ENCODE measurements at regions not wholly inside any gene's neighbourhood (a gene's known extent, or its start where the extent isn't known, plus 50 kb on each side); places are given as distances from the start of the nearest gene placed in this dataset.
"Not testable (repeated sequence)": the region's sequence is repeated elsewhere in the genome, so short reads cannot be mapped to it uniquely, and the experiment has no call there.

DNA sequence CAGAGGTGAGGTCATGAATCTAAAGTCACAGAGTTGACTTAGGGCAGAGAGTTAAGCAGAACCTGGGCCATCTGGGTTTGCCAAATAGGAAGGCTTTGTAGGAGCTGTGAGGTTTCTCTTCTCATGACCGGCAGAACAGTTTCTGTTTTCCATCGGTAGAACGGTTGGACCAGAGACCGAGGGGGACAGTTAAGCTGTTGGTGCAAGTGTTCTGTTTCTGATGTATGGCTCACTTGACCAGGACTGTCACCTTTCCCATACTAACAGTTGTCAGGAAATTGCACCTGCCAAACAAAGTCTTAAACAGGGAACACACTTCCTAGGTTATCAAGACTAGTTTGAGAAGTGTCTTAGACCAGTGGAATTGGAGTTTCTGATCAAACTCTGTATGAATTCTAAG lies 158.3 kb downstream of the PDCD6IP start:
- no peak for DNase-seq (ENCODE audit: low spot score)

DNA sequence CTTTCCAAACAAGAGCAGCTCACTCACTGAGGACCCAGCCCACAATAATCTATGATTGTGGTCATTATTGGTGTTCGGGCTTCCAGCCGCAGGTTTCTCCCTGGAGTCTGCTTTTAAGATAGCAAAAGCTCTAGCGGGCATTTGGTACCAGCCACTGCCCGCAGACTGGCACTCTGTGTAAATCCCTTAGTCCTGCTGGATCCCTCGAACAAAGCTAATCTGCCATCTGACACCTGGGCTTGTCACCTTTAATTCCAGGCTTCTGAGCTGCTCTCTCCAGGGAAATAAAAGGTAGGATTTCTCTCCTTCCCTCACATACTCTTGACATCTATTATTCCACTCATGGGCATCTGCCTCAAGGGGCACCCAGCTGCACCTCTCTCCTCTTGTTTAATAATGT lies 158.7 kb downstream of the PDCD6IP start:
- DNase-seq (ENCODE audit: low spot score), result no peak

DNA sequence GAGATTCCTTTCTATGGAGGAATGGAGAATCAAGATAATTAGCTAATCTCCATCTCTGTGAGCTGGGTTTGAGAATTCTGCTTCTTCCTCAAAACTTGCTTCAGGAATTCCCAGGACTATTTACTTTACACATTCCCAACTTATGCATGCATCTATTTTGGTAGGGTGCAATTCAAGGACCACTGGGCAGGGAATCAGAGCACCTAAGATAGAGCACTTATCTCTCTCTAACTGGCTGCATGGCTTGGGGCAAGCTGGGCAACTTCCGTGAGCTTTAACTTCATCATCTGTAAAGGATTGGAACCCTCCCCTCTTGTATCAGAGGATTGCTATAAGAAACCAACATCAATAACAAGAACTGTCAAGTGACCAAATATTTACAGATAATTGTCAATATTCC lies 160.2 kb downstream of the PDCD6IP start:
- DNase-seq (ENCODE audit: low spot score), result no peak

DNA sequence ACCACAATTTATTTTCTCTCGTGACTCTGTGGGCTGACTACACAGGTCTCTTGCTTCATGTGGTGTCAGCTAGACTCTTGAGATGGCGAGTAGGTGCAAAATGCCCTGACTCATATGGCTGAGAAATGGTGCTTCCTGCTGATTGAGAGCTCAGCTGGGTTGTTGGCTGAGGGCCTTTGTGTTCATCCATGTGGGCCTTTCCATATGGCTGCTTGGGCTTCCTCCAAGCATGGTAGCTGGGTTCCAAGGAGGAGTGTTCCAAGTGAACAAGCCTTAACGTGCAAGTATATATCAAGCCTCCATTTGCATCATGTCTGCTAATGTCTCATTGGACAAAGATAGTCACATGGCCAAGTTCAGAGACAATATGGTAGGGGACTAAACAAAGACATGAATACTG lies 164.0 kb downstream of the PDCD6IP start:
- no peak for DNase-seq (ENCODE audit: low spot score)

DNA sequence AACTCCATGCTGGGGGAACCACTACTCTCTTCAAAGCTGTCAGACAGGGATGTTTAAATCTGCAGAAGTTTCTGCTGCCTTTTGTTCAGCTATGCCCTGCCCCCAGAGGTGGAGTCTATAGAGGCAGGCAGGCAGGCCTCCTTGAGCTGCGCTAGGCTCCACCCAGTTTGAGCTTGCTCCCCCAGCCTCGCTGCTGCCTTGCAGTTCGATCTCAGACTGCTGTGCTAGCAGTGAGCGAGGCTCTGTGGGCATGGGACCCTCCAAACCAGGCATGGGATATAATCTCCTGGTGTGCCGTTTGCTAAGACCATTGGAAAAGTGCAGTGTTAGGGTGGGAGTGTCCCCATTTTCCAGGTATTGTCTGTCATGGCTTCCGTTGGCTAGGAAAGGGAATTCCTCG lies 171.8 kb downstream of the PDCD6IP start:
- not testable (repeated sequence) for DNase-seq (ENCODE audit: low spot score)

DNA sequence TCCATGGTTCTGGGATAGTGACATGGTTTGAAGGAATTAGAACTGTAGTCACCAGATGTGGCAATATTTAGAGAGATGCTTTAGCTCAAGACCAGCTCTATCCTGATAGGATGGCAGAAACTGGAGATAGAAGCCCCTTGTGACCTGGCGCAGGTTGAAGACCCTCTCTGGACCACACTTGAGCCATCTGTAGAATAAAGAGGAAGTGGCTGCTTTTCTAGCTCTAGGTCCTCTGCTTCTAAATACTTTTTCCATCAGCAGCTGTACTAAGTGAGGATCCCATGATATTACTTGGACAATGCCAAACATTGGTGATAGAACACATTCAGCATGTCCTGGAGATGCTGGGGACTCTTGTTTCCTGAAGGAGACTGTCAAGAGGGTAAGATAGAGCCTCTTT lies 172.6 kb downstream of the PDCD6IP start:
- no peak for DNase-seq (ENCODE audit: low spot score)

DNA sequence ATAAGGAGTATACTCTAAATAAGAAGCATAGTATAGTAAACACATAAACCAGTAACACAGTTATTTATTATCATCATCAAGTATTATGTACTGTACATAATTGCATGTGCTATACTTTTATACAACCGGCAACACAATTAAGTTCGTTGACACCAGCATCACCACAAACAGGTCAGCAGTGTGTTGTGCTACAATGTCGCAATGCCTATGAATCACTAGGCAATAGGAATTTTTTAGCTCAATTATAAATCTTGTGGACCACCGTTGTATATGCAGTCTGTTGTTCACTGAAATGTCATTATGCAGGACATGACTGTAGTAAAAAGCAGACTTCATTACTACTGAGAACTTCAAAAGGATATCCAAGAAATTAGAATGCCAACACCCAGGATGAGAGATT lies 177.0 kb downstream of the PDCD6IP start:
- no peak for DNase-seq (ENCODE audit: low spot score)

DNA sequence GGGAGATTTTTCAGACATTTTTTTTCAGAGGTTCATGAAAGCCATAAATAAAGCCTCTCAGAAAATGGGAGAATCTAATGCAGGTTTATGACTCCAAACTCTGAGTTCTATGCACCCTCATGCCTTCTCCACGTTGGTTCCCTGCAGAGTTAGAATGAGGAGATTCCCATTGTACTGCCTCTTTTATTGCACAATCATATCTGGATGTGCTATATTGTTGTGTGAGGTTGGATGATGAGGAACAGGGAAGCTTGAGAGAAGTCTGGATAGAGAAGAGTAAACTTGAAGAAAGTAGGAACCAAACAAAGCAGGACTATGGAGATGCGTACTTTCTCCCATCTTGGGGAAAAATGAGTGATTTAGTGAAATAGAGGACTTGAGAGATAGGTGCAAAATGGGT lies 178.8 kb downstream of the PDCD6IP start:
- no peak for DNase-seq (ENCODE audit: low spot score)

DNA sequence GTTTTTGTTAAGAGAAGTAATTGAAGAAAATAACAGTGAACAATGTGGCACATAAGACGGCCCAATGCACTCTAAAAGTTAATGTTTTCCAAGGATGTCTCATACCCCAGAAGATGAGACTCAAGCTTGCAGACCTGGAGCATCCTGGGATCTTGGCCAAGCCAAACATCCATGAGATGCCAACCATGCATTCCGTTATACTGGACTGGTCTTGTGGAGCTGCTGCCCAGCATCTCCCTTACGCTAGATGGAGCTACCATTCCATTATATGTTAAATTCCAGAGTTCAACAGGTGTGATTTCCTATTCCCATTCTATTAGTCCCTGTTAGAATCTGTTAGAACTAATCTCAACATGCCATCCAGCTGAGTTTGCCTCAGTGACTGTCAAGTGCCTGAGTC lies 181.8 kb downstream of the PDCD6IP start:
- peak; percentile 44 for DNase-seq (ENCODE audit: low spot score)

DNA sequence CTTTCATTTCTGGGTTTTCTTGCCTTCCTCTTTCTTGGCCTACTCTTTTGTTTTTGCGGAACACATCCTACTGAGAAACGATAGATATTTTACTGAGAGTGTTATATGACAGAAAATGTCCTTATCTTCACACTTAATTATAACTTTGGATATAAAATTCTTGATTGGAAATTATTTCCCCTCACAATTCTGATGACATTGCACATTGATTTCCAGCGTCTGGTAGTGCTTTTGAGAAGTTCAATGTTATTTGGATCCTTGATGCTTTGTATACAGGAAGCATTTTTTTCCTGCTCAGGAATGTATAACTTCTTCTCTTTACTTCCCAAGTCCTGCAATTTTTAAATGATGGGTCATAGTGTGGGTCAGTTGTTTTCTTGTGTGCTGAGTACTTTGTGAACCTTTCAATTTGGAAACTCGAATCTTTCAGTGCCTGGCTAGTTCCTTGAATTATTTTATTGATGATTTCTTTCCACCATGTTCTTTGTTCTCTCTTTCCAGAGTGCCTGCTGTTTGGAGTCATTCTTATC lies 183.9 kb downstream of the PDCD6IP start:
- DNase-seq (ENCODE audit: low spot score), result no peak

DNA sequence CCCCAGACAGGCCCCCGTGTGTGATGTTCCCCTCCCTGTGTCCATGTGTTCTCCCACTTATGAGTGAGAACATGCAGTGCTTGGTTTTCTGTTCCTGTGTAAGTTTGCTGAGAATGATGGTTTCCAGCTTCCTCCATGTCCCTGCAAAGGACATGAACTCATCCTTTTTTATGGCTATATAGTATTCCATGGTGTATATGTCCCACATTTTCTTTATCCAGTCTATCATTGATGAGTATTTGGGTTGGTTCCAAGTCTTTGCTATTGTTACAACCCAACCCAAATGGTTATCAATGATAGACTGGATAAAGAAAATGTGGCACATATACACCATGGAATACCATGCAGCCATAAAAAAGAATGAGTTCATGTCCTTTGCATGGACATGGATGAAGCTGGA lies 184.5 kb downstream of the PDCD6IP start:
- not testable (repeated sequence) for DNase-seq (ENCODE audit: low spot score)

DNA sequence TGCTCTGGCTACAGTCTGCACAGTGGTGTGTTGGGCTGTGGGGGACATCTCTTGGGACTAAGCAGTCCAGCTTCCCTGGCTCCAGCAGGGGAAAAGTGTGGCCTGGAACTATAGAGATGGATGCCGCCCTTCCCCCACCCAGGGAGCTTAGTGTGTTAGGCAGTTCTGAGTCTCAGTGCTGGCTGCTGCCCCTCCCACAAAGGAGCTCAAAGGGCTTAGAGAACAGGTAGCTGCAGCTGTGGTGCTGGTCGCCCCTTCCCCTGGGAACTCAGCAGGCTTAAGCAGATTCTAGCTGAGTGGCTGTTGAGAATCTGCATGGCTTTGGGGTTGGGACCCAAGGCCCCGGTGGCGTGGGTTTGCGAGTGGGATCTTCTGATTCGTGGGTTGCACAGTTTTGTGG lies 190.8 kb downstream of the PDCD6IP start:
- no peak for DNase-seq (ENCODE audit: low spot score)

DNA sequence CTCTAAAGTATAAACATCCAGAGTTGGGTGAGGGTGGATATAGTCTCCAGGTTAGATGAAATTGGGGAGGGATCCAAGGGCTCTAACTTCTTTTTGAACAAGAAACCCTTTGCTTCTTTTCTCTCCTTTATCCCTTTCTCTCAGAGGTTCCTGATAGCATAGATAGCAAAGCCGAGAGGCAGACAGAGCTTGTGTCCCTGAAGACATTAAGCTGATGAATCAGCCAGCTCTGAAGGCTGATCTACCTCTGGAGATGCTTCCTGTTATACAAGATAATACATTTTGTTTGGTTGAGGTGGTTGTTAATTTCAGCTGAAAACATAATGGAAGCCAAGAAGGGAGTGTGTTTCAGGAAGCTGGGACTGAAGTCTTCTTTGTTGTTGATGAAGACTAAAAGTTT lies 193.2 kb downstream of the PDCD6IP start:
- no peak for DNase-seq (ENCODE audit: low spot score)

DNA sequence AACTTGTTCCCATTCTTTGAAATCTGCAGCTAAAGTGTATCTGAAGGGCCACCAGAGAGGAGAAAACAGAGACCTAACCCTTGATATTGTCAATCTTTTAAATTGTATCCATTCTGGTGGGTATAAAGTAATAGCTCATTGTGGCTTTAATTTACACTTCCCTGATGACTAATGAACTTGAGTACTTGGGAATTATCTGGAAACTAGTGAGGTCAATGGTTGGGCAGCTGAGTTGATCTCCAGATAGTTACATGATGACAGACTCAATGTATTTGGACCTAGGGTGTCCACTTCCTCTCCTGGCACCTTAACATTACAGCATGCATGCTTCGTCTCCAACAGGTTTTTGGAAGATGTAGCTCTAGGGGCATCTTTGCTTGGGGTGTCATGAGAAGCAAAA lies 195.2 kb downstream of the PDCD6IP start:
- no peak for DNase-seq (ENCODE audit: low spot score)

DNA sequence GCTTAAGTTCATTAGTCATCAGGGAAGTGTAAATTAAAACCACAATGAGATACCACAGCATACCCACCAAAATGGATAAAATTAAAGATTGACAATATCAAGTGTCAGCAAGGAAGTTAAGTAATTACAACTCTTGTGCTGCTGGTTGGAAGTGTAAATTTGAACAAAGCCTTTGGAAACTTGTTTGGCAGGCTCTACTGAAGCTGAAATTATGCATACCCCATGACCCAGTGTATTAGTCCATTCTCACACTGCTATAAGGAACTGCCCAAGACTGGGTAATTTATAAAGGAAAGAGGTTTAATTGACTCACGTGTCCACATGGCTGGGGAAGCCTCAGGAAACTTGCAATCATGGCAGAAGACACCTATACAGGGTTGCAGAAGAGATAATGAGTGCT lies 196.1 kb downstream of the PDCD6IP start:
- DNase-seq (ENCODE audit: low spot score), result no peak

DNA sequence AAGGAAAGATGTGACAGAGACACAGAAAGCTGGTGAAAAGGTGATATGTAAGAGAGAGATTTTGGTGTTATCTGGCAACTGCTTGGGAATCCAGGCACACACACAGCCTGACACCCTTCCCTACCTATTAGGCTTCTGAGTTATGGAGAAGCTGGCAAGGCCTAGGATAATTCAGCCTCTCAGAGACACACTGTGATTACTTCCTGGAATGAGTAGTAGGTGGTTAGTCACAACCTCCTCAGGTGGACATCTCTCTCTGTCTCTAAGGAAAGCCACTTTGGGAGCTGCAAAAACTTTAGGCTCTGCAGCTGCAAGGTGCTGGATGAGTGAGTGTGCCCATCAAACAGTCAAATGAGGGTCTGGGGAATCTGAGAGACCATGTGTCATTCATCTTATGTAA lies 201.9 kb downstream of the PDCD6IP start:
- no peak for DNase-seq (ENCODE audit: low spot score)

DNA sequence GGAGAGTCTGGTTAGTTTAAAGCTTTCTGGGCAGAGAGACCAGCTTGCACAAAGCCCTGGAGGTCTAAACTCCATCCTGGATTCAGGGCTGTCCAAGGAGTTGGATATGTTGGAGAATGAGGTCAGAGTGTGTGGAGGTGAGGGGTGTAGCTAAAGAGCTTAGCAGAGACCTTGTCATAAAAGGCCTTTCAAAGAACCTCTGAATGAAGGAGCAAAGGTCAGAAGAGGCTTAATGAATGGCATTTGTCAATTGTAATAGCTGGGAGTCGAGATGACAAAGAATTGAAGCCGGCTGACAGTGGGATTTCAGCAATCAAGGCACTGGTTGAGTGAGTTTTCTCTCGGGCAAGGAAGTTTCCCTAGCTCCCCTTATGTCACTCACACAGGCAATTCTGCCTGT lies 202.6 kb downstream of the PDCD6IP start:
- no peak for DNase-seq (ENCODE audit: low spot score)

DNA sequence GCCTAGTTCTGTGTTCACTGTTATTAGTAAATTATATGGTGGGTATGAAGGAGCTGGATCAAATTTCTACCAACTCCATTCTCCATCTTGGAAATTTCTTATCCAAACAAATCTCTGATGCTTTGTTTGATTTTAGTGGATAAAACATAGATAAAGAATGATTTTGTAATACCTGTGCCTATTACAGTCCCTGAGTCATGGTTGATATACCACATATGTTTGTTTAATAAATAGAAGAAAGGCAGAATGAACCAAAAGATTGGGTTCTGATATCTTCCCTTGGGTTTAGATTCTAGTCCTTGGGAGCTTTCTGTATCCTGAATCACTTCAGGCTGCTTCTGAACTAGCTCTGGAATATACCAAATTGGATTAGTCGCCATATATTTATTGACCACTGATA lies 203.6 kb downstream of the PDCD6IP start:
- DNase-seq (ENCODE audit: low spot score), result no peak

DNA sequence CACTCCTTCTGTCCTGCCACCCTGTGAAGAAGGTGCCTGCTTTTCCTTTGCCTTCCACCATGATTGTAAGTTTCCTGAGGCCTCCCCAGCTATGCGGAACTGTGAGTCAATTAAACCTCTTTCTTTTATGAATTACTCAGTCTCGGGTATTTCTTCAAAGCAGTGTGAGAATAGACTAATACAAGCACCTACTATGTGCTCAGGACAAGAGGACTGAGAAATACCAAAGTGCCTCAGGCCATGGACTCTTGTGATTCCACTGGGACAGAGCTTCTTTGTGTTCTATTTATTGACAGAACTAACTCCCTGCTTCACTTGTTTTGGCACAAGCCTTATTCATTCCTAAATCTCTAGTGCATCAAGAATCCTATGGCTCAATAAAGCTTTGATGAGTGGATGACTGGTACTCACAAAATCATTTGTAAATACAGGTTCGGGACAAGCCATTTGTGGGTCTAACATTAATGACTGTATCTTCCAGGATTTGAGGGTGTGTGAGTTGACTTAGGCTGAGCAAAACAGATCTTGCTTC lies 204.2 kb downstream of the PDCD6IP start:
- DNase-seq (ENCODE audit: low spot score), result no peak

DNA sequence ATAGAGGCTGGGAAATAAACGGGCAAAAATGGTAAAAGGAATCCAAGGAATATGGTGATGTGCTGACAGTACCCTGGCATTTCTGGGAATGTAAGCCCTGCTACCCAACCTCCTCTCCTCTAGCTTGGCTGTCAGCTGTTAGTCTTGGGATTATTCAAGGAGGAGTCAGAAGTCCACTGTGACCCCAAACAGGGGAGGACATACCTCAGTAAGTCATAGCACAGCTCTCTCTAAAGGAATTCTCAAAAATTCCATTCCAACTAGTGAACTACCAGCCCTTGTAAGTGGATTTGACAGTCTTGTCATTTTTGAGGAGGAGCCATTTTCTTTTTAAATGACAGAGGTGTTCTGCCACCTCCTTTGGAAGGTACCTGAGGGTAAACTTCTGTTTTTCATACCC lies 207.5 kb downstream of the PDCD6IP start:
- no peak for DNase-seq (ENCODE audit: low spot score)

DNA sequence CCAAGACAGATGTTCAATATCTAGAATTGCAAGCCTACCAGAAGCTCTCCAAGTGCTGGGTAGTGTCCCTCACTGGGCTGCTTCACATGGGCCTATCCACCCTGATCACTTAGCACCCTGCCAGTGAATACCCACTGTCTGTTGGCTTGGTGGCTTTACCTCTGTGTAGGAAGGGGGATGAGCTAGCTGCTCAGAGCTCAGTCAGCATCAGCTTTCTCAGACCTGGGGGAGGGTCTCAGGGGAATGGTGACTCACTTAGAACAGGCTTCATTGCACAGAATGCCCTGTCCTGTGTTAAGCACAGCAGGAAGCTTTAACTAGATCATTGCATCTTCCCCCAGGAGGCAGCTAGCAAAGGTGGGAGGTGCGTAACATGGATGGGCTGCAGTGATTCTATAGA lies 209.8 kb downstream of the PDCD6IP start:
- DNase-seq (ENCODE audit: low spot score), result no peak

DNA sequence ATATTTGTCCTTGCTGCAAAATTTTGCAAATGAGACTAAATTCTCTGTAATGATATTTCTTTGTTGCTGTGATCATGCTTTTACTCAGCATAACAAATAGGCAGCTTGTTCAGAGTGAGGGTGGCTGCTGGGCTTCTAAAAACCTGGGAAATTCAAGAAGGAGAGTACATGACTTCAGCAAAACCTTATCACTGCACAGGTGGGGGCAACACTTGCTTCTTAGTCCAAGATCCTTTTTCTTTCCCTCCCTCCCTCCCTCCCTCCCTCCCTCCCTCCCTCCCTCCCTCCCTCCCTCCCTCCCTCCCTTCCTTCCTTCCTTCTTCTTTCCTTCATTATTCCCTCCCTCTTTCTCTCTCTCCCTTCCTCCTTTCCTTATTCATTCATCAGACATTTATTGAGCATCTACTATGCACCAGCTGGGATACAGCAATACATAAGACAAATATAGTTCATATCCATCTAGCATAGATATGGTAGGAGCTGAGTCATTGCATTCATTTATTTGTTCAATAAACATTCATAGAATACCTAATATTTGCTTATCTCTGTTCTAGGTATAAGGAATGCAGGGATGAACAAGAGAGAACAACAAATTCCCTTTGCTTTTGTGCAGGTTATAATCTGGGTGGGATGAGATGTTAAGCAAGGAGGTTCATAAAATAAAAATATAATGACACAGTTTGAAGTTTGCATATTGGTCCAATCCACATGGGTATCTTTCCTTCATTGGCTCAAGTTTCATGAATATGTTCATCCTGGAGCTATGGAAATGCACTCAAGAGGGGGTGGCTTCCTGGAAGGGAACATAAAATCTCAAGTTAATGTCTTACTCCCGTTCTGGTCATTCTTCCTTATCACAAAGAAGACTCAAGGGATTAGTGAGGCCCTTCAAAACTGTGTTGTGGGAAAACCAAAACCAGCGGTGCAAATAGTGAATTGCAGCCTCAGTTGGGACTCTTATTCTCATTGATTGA lies 210.7 kb downstream of the PDCD6IP start:
- DNase-seq (ENCODE audit: low spot score), result no peak
